H4 (cell line): ENCODE measurements at regions not wholly inside any gene's neighbourhood (a gene's known extent, or its start where the extent isn't known, plus 50 kb on each side); places are given as distances from the start of the nearest gene placed in this dataset.
"Not testable (repeated sequence)": the region's sequence is repeated elsewhere in the genome, so short reads cannot be mapped to it uniquely, and the experiment has no call there.

ENCODE experiments used
- DNase-seq: peaks from one replicate; pipeline ENCODE4 v3.0.0-alpha.2; 2015; ENCODE audit warnings: low spot score

DNA sequence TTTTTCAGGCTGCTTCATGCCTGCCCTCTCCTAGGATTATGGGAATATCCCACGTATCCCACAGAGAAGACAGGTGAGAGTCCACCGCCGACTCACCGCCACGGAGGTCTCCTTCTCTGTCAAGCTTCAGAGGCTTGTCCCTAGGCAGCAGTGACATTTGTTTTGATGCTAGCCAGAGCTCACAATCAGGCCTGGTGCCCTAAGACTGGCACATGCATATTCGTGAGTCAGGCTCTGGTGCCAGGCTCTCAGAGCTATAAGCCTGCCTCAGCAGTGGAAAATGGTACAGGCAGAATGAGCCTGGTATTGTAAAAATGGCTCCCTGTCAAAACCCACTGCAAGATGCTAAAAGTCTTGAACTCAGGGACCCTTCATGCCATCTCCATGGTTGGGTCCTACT, 65.5 kb downstream of the RBMY1A1 start:
- DNase-seq: no peak

GRCh38 chrY:21601524-21601923, 66.8 kb downstream of the RBMY1A1 start:
- DNase-seq: no peak

GRCh38 chrY:21602590-21602989, 67.9 kb downstream of the RBMY1A1 start:
- peak; percentile 23 for DNase-seq

GRCh38 chrY:21636137-21636536, 101.5 kb downstream of the RBMY1A1 start:
- DNase-seq: no peak

- no peak for DNase-seq
Observed at GRCh38 chrY:21650496-21650895, 115.8 kb downstream of the RBMY1A1 start.

DNA sequence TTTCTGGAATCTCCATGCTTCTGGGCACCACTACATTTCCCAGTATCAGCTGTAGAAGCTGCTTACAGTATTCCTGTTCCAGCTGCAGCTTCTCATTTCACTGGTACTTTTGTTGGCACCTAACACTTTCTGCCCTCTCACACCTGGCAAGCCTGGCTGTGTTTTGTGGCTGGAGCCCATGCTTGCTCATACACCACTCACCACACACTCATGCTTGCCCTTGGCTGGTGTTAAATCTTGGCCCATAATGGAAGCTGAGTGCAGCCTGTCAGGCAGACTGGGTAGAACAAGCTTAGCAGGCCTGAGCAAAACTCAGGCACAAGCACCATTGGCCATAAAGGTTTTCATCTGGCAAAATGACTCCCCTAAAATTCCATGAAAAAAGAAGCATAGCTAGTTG, 124.4 kb downstream of the RBMY1A1 start:
- not testable (repeated sequence) for DNase-seq

- DNase-seq: not testable (repeated sequence)
Observed at GRCh38 chrY:21679590-21679989, 144.9 kb downstream of the RBMY1A1 start.

GRCh38 chrY:21686369-21686768, 151.7 kb downstream of the RBMY1A1 start:
- DNase-seq: not testable (repeated sequence)

- not testable (repeated sequence) for DNase-seq
Observed at GRCh38 chrY:21701951-21702350, 167.3 kb downstream of the RBMY1A1 start.

DNA sequence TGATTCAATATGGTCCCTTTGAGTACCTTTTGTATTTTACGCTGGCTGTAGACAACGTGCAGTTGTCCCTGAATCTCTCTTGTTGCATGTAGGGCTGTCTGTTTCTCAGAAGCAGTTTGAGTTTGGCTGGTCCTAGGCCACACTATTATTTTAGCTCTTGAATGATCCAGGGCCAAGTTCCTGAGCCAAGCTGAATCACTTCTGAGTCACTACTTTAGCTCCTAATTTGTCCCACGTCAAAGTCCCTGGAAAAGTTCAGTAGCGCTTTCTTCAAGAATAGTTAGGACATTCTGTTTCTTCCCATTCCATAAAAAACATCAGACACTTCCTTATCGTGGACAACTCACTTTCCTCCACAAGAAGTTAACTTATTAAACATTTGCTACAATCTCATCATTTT, 168.2 kb downstream of the RBMY1A1 start:
- peak; percentile 2 for DNase-seq

DNA sequence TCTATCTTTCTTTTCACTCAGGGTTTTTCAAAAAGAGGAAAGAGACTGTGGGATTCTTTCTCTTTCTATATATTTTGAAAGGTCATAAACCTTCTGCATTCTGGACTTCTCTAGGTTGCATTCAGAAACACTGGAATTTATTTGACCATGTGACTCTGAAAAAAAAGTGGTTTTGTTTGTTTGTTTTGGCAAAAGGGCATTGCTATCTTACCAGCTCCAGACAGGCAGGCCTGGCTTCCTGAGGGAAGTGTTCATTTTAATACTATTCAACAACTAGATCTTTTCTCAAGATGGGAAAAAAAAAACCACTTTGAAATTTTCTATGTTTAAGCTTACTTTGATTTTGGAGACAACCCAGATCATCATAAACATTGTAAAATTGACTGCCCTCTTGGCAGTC, 170.6 kb downstream of the RBMY1A1 start:
- DNase-seq: peak; percentile 33

DNA sequence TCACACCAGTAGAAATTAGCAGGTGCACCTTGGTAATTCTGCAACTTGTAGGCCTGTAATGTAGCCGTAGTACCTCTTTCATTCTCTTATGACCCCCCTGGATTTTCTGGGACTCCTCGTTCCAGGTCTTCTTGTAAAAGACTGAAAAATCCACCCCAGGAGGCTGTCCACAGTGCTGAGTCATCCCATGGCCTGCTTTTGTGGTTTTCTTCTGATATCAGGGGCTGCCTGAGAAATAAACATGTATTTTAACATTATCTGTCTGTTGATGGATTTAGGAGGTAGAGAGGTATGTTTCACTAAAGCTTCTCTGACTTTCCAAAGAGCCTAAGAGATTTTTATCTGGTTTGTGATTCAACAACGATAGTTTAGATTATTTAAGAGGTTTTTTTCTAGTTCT, 171.9 kb downstream of the RBMY1A1 start:
- peak; percentile 27 for DNase-seq

GRCh38 chrY:21735489-21736060, 158.8 kb downstream of the RBMY1D start:
- DNase-seq: not testable (repeated sequence)

DNA sequence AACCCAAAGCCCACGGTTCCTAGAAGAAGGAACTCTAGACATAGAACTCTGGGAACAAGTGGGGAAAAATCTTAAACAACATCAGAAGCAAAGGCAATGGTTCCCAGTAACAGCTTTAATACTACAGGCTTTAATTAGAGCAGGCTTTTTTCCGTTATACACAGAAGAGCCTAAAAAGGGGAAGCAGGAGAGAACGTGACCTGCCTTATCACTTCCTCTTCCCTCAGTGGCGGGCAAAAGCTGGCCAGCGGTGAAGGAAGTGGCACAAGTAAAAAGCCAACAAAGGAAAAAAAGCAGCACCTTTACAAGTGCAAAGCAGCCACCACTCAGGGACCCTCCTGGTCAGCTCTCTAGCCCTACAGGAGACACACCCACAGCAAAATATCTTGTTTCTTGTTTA, 149.3 kb downstream of the RBMY1D start:
- not testable (repeated sequence) for DNase-seq

DNA sequence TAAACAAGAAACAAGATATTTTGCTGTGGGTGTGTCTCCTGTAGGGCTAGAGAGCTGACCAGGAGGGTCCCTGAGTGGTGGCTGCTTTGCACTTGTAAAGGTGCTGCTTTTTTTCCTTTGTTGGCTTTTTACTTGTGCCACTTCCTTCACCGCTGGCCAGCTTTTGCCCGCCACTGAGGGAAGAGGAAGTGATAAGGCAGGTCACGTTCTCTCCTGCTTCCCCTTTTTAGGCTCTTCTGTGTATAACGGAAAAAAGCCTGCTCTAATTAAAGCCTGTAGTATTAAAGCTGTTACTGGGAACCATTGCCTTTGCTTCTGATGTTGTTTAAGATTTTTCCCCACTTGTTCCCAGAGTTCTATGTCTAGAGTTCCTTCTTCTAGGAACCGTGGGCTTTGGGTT, 134.1 kb downstream of the RBMY1D start:
- DNase-seq: not testable (repeated sequence)

DNA sequence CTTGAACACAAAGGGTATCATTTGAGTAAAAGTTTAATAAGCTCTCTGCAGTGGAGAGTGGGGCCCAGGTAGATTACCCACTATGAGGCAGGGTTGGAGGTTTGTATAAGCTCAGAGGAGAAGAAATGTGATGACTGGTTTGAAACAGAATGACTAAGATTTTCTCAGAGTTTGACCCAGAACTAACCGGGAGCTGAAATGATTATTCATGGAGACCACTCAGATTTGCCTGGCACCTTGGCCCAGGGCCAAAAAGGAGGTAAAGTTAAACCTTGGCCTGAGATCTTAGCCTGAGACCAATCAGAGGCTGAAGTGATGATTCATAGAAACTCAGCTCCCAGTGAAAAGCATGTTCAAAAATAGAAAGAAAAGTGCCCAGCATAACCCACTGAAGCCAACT, 126.5 kb downstream of the RBMY1D start:
- not testable (repeated sequence) for DNase-seq

GRCh38 chrY:21782174-21782860, 112.0 kb downstream of the RBMY1D start:
- DNase-seq: not testable (repeated sequence)

DNA sequence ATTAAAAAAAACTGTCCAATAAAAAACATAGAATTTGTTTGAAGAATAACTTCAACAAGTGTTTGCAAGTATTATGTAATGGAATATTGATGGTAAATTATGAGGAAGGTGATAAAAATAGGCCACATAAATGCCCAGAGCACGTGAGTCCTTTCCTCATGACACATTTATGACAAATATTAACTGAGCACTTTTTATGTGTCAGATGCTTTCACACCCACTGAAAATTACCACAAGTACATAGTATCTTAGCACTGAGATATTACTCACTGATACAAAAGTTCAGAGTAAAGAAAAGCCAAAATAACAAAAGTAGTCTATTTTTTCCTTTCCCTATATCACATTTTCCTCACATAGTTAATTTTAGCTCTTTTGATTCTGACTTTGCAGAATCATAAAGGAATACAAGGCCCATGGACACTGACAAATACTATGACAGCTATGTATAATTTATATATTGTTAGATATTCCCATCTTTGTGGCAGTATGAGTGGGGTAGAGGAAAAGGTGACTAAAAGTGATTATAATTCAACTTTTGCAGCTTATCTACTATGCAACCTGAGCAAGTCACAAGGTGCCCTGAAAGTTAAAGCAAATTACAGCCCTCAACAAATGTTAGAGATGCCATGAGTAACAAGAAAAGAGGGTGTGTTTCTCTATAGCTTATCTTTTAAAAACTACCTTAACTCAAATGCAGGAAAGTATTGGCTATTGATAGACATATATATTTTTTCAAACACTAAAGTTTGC, 80.7 kb downstream of the RBMY1D start:
- DNase-seq: no peak

DNA sequence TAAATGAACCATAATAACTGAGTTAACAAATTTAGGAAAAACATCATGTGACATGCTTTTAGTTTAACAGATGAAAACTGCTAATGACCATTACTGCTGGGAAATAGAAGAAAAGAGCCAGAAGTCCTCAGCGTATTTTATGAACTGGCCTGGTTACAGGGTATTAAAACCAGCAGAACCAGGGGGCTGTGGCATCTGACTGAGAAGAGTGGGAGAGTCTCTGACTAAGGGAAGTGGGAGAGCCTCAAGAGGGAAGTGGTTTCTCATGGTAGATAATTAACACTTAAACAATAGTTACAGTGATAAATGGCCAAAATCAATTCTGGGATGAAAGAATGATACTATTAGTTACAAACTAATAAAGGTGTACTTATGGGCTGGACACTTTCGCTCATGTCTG, 79.8 kb downstream of the RBMY1D start:
- DNase-seq: no peak

- no peak for DNase-seq
Observed at GRCh38 chrY:21821881-21822280, 72.4 kb downstream of the RBMY1D start.

DNA sequence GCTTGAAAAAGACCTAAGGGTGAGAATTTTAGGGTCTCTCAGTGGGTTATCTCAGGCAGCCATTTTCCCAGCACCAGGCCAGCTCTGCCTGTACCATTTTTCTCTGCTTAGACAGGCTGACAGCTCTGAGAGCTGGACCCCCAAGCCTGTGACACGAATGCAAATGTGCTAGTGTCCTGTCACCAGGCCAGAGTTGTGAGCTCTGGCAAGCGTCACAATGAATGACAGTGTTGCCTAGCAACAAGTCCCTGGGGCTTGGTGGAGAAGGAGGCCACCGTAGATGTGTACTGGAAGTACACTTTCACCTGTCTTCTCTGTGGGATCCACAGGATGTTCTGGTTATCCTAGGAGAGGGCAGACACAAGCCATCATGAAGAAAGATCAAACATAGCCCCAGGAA, 66.7 kb downstream of the RBMY1D start:
- no peak for DNase-seq
